Gastroesophageal sphincter (tissue), 3 donors: ENCODE measurements at regions not wholly inside any gene's neighbourhood (a gene's known extent, or its start where the extent isn't known, plus 50 kb on each side); places are given as distances from the start of the nearest gene placed in this dataset.

Experiments used
- POLR2A ChIP-seq, 2 donors: fragments of 450-650 bp; IDR thresholded peaks; one replicate each; pipeline ENCODE4 v1.6.1; 2017; ENCODE audit warnings: antibody characterized with exemption in 2 of 2, mild to moderate bottlenecking in 2 of 2, moderate library complexity in 1 of 2
- TF ChIP-seq, protein P1 (sequence below), 4 experiments: fragments of 200-600 bp in 2 of 4; fragments of 450-650 bp in 2 of 4; sonication (generic) in 1 of 4; IDR thresholded peaks; one replicate each; pipeline ENCODE4 v1.5.1; 2017 to 2019; ENCODE audit warnings: antibody characterized with exemption in 4 of 4, mild to moderate bottlenecking in 2 of 4, moderate library complexity in 2 of 4

DNA sequence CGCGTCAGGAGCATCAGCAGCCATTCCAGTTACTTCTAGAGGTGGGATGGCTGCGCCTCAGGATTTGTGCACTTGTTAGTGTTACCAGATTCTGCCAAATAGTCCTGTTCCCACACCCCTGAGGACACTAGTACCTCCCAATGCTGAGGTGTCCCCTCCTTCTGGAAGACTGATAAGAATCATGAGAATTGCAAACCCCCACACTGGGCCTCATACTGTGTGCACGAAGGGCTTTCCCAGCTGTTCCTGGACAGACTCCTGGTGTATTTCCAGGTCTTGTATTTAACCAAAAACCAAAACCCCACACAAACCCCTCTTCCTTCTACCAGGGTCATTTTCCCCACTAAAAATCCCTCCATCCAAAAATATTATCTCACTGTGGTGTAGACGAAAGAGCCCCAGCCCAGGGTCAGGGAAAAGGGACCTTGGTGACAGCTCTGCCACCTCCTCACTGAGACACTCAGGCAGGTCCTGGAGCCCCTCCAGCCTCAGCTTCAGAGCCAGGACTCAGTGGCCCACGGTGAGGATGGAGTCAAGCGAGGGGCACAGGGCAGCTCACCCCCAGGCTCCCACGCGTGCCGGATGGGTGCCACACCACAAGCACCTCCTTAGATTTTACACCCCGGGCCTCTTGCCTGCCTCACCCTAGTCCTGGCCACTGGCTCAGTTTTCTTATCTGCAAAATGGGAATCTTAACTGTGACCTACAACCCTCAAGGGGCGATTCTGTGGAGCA, 131.4 kb upstream of the RUNX3 start:
- TF ChIP-seq POLR2A (IDR thresholded peaks at IDR 0.05), result no peak
- TF ChIP-seq, protein P1, sequence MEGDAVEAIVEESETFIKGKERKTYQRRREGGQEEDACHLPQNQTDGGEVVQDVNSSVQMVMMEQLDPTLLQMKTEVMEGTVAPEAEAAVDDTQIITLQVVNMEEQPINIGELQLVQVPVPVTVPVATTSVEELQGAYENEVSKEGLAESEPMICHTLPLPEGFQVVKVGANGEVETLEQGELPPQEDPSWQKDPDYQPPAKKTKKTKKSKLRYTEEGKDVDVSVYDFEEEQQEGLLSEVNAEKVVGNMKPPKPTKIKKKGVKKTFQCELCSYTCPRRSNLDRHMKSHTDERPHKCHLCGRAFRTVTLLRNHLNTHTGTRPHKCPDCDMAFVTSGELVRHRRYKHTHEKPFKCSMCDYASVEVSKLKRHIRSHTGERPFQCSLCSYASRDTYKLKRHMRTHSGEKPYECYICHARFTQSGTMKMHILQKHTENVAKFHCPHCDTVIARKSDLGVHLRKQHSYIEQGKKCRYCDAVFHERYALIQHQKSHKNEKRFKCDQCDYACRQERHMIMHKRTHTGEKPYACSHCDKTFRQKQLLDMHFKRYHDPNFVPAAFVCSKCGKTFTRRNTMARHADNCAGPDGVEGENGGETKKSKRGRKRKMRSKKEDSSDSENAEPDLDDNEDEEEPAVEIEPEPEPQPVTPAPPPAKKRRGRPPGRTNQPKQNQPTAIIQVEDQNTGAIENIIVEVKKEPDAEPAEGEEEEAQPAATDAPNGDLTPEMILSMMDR (IDR thresholded peaks at IDR 0.05), result no peak
